ENCODE measurements at regions not wholly inside any gene's neighbourhood (a gene's known extent, or its start where the extent isn't known, plus 50 kb on each side); places are given as distances from the start of the nearest gene placed in this dataset.

DNA sequence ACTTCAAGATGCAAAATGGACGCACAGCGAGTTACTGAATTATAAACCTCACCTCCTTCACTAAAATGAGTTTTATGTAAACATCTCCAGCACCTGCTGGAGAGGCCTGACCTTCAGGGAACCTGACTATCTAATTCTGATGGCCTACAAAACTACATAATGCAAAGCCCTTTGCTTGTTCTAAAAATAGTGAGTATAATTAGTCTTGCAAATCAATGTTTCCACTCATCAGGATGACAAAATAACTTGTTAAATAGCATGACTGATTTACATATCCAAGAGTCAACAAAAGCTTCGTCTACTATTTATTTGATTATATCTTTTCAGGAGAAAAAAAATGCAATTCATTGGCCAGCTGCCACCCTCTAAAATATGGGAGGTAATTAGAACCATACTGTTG, 326.3 kb upstream of the MC4R start:
- Histone ChIP-seq H3K79me2 (ENCODE audit: insufficient read depth, low read length) (no peaks in the 10 kb centered on the region), H3K27ac (ENCODE audit: low read depth in 1 of 2, low read length in 2 of 2) (no peak overlapping the region)
- whole genome bisulfite sequencing (ENCODE audit: insufficient coverage) = no CpG with 5 or more reads among the region's 3 CpGs

DNA sequence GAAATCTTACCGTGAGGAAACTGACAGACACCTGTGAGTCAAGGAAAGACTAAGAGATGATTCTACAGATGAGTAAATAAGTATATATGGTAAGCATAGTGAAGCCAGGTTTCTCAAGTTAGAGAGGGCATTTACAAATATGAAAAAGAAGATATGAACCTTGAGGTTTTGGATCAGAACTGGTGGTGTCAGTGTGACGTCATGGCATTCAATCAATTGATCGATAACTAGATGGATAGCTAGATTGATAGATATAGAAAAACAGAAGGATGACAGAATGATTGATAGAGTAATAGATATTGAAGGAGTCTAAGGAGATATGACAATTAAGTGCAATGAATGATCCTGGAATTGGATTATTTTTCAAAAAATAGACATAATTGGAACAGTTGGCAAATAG, 350.2 kb upstream of the MC4R start:
- Histone ChIP-seq H3K4me2 (replicated peaks; ENCODE audit: extremely low read depth, low read length, poor library complexity, severe bottlenecking) (no peak overlapping the region), H3K9ac (ENCODE audit: insufficient read depth, low read length, poor library complexity, severe bottlenecking) (no peak overlapping the region), H3K4me1 (ENCODE audit: control insufficient read depth in 1 of 2, insufficient read depth in 2 of 2, low read length in 2 of 2) (no peaks in the 10 kb centered on the region), H4K20me1 (ENCODE audit: insufficient read depth, low read length) (no peaks in the 10 kb centered on the region), H3K27me3 (ENCODE audit: control insufficient read depth in 2 of 2, insufficient read depth in 2 of 2, low read length in 2 of 2) (no peaks in the 10 kb centered on the region), H3K79me2 (ENCODE audit: insufficient read depth, low read length) (no peaks in the 10 kb centered on the region), H3K4me3 (replicated peaks in 1 of 3; ENCODE audit: low read depth in 2 of 3, low read length in 3 of 3) (no peak overlapping the region), H2AFZ (ENCODE audit: insufficient read depth, low read depth, low read length, poor library complexity, severe bottlenecking) (no peak overlapping the region), H3K9me3 (replicated peaks in 1 of 2; ENCODE audit: control insufficient read depth in 1 of 2, insufficient read depth in 1 of 2, low read length in 2 of 2) (no peaks in the 10 kb centered on the region), H3K27ac (ENCODE audit: low read depth in 1 of 2, low read length in 2 of 2) (no peak overlapping the region), H3K36me3 (replicated peaks in 1 of 2; ENCODE audit: control insufficient read depth in 1 of 2, insufficient read depth in 2 of 2, low read length in 2 of 2) (no peaks in the 10 kb centered on the region)
- 80% methylated on average over 2 of the region's 3 CpGs for WGBS (ENCODE audit: insufficient coverage)
- Mint-ChIP-seq H3K36me3 (no peaks in the 10 kb centered on the region), H3K9me3 (peaks cover 0 to 6% (median 0%) of the 10 kb centered on the region in 7 donors), H3K4me3 (no peak overlapping the region), H3K27me3 (ENCODE audit: low read depth in 3 of 3) (no peaks in the 10 kb centered on the region), H3K27ac (no peak overlapping the region), H3K4me1 (no peaks in the 10 kb centered on the region)
- TF ChIP-seq, protein P1, sequence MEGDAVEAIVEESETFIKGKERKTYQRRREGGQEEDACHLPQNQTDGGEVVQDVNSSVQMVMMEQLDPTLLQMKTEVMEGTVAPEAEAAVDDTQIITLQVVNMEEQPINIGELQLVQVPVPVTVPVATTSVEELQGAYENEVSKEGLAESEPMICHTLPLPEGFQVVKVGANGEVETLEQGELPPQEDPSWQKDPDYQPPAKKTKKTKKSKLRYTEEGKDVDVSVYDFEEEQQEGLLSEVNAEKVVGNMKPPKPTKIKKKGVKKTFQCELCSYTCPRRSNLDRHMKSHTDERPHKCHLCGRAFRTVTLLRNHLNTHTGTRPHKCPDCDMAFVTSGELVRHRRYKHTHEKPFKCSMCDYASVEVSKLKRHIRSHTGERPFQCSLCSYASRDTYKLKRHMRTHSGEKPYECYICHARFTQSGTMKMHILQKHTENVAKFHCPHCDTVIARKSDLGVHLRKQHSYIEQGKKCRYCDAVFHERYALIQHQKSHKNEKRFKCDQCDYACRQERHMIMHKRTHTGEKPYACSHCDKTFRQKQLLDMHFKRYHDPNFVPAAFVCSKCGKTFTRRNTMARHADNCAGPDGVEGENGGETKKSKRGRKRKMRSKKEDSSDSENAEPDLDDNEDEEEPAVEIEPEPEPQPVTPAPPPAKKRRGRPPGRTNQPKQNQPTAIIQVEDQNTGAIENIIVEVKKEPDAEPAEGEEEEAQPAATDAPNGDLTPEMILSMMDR (IDR thresholded peaks at IDR 0.05) = no peak
- intact Hi-C loops (cut with micrococcal nuclease) = no loop called here
- no peak for DNase-seq

More for the DNA sequence above, 326.3 kb upstream of the MC4R start:
- Mint-ChIP-seq H3K27me3 (ENCODE audit: low read depth in 3 of 3) (no peaks in the 10 kb centered on the region), H3K9me3 (peaks cover 0 to 4% (median 0%) of the 10 kb centered on the region in 7 donors), H3K36me3 (no peaks in the 10 kb centered on the region), H3K4me3 (no peak overlapping the region), H3K4me1 (no peaks in the 10 kb centered on the region), H3K27ac (no peak overlapping the region)
- intact Hi-C loops (cut with micrococcal nuclease) = no loop called here
- Histone ChIP-seq H3K4me2 (replicated peaks; ENCODE audit: extremely low read depth, low read length, poor library complexity, severe bottlenecking) (no peak overlapping the region), H3K4me1 (ENCODE audit: control insufficient read depth in 1 of 2, insufficient read depth in 2 of 2, low read length in 2 of 2) (no peaks in the 10 kb centered on the region), H3K27me3 (ENCODE audit: control insufficient read depth in 2 of 2, insufficient read depth in 2 of 2, low read length in 2 of 2) (no peaks in the 10 kb centered on the region), H3K9ac (ENCODE audit: insufficient read depth, low read length, poor library complexity, severe bottlenecking) (no peak overlapping the region), H3K9me3 (replicated peaks in 1 of 2; ENCODE audit: control insufficient read depth in 1 of 2, insufficient read depth in 1 of 2, low read length in 2 of 2) (no peaks in the 10 kb centered on the region), H4K20me1 (ENCODE audit: insufficient read depth, low read length) (no peaks in the 10 kb centered on the region), H3K36me3 (replicated peaks in 1 of 2; ENCODE audit: control insufficient read depth in 1 of 2, insufficient read depth in 2 of 2, low read length in 2 of 2) (no peaks in the 10 kb centered on the region), H2AFZ (ENCODE audit: insufficient read depth, low read depth, low read length, poor library complexity, severe bottlenecking) (no peak overlapping the region), H3K4me3 (replicated peaks in 1 of 3; ENCODE audit: low read depth in 2 of 3, low read length in 3 of 3) (no peak overlapping the region)
- DNase-seq = no peak
- TF ChIP-seq, protein P1 (IDR thresholded peaks at IDR 0.05) = no peak
